Activated T-helper 1 cell treated with anti-CD3 and anti-CD28 coated beads, Interleukin-12 subunit alpha, Interleukin-12 subunit beta, Interleukin-2, Interleukin-4 antibody, amounts not matched to agents 30 ng/mL and 10 ng/mL and 1 ng/mL, durations not matched to agents 14 hours and 24 hours and 36 hours (primary cell): ENCODE measurements at regions not wholly inside any gene's neighbourhood (a gene's known extent, or its start where the extent isn't known, plus 50 kb on each side); places are given as distances from the start of the nearest gene placed in this dataset.
"Not testable (repeated sequence)": the region's sequence is repeated elsewhere in the genome, so short reads cannot be mapped to it uniquely, and the experiment has no call there.

ENCODE experiments used
- DNase-seq: peaks from one replicate; pipeline ENCODE4 v3.0.0; 2021; ENCODE audit warnings: low spot score
- H3K27ac Mint-ChIP-seq: one replicate; pipeline ENCODE4 v1.8.0; 2021; ENCODE audit warnings: mild to moderate bottlenecking, mixed read lengths
- H3K27me3 Mint-ChIP-seq: one replicate; pipeline ENCODE4 v1.8.0; 2022; ENCODE audit warnings: mild to moderate bottlenecking, moderate library complexity, mixed read lengths; ENCODE audit not compliant: insufficient read depth
- H3K36me3 Mint-ChIP-seq: one replicate; pipeline ENCODE4 v1.8.0; 2021; ENCODE audit warnings: low read depth, mixed read lengths
- H3K4me1 Mint-ChIP-seq: one replicate; pipeline ENCODE4 v1.8.0; 2021; ENCODE audit warnings: low read depth, mixed read lengths
- H3K4me3 Mint-ChIP-seq: one replicate; pipeline ENCODE4 v1.8.0; 2021; ENCODE audit warnings: mild to moderate bottlenecking, moderate library complexity, mixed read lengths
- H3K9me3 Mint-ChIP-seq: one replicate; pipeline ENCODE4 v1.8.0; 2021; ENCODE audit warnings: mixed read lengths
- intact Hi-C: fragments of 100-400 bp; cut with micrococcal nuclease; formaldehyde crosslinking; loops from one replicate; pipeline ENCODE4 v1.15.1; 2024

- DNase-seq: no peak
- Mint-ChIP-seq H3K9me3 (peaks cover 33% of the 10 kb centered on the region), H3K36me3 (no peaks in the 10 kb centered on the region), H3K4me1 (no peaks in the 10 kb centered on the region), H3K27ac (no peak overlapping the region), H3K27me3 (no peaks in the 10 kb centered on the region), H3K4me3 (no peak overlapping the region)
- intact Hi-C loops: no loop called here
Measured at GRCh38 chr7:56491636-56492425, 375.6 kb upstream of the NUPR2 start.

DNA sequence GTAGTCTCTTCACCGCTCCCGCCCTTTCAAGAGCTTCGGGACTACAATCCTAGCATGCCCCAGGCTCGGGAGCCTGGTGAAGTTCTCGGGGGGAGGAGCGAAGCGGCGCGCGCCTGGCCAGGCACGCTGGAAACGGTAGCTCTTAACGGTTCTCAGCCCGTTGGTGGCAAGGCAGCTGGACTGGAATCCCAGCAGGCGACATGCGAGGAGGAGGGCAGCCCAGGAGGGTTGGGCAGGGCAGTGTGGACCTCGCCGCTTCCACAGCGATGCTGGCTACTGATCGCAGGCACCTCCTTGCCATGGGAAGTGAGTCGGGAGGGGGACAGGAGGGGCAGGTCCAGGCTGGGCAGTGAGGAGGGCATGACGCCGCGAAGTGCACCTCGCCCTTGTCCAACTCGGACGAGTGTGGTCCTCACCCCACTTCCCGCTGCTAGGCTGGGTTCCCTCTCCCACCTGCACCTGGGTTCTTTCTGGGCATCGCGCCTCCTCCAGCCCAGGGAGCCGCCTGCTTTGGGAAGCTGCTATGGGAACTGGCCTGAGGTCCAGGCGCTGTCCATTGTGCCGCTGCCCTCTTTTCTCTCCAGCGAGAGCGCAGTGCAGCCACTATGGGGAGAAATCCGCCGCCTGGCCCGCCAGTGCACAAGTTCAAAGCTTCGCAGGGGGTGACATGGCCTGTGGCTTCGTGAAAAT, 367.8 kb upstream of the NUPR2 start:
- Mint-ChIP-seq H3K4me3 (no peak overlapping the region), H3K9me3 (peaks cover 60% of the 10 kb centered on the region), H3K4me1 (no peaks in the 10 kb centered on the region), H3K27ac (no peak overlapping the region), H3K36me3 (no peaks in the 10 kb centered on the region), H3K27me3 (no peaks in the 10 kb centered on the region)
- intact Hi-C loops: no loop called here
- DNase-seq: no peak

- no peaks in the 10 kb centered on the region for H3K4me1 Mint-ChIP-seq
- no peak overlapping the region for H3K4me3 Mint-ChIP-seq
- intact Hi-C loops: no loop called here
- peaks cover 60% of the 10 kb centered on the region for H3K9me3 Mint-ChIP-seq
- no peak for DNase-seq
- H3K27me3 Mint-ChIP-seq: no peaks in the 10 kb centered on the region
- H3K36me3 Mint-ChIP-seq: no peaks in the 10 kb centered on the region
- no peak overlapping the region for H3K27ac Mint-ChIP-seq
Measured at GRCh38 chr7:56483153-56483552, 366.9 kb upstream of the NUPR2 start.

GRCh38 chr7:56479748-56480147, 363.5 kb upstream of the NUPR2 start:
- Mint-ChIP-seq H3K9me3 (peaks cover 56% of the 10 kb centered on the region), H3K4me1 (no peaks in the 10 kb centered on the region), H3K36me3 (no peaks in the 10 kb centered on the region), H3K27ac (no peak overlapping the region), H3K27me3 (no peaks in the 10 kb centered on the region), H3K4me3 (no peak overlapping the region)
- intact Hi-C loops: no loop called here
- DNase-seq: no peak

DNA sequence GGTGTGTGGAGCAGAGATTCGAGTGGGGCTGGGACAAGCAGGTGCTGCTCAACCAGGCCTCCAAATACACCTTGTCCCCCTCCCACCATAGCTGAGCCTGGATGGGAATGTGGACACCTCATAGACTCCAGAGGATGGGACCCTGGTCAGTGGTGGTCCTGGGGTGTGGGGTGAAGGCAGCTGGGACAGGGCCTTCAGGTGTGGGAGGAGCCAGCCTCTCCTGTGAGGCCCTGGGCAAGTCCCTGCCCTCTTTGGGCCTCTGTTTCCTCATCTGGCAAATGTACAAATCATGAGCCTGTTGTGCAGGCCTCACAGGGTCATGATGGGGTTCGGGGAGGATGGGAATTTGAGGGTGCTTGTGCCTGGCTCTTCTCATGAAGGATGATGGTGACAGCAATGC, 362.9 kb upstream of the NUPR2 start:
- no peaks in the 10 kb centered on the region for H3K36me3 Mint-ChIP-seq
- peaks cover 55% of the 10 kb centered on the region for H3K9me3 Mint-ChIP-seq
- H3K4me1 Mint-ChIP-seq: no peaks in the 10 kb centered on the region
- H3K27me3 Mint-ChIP-seq: no peaks in the 10 kb centered on the region
- intact Hi-C loops: no loop called here
- H3K27ac Mint-ChIP-seq: no peak overlapping the region
- H3K4me3 Mint-ChIP-seq: no peak overlapping the region
- no peak for DNase-seq

DNA sequence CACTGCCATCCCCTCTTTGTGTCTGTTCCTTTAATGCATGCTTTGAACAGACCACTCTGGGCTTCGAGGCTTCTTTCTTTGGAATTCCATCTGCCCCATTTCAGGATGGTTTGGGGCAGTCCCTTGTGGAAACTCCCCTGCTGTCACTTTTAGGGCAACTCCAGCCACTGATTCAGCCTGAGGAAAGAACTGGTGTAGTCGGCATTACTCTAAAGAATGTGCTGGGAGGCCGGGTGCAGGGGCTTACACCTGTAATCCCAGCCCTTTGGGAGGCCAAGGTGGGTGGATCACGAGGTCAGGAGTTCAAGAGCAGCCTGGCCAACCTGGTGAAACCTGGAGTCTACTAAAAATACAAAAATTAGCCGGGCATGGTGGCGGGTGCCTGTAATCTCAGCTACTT, 358.1 kb upstream of the NUPR2 start:
- Mint-ChIP-seq H3K9me3 (peaks cover 59% of the 10 kb centered on the region), H3K4me3 (no peak overlapping the region), H3K27me3 (no peaks in the 10 kb centered on the region), H3K27ac (no peak overlapping the region), H3K4me1 (no peaks in the 10 kb centered on the region), H3K36me3 (no peaks in the 10 kb centered on the region)
- no peak for DNase-seq
- intact Hi-C loops: no loop called here

- no peak overlapping the region for H3K4me3 Mint-ChIP-seq
- no peaks in the 10 kb centered on the region for H3K27me3 Mint-ChIP-seq
- H3K9me3 Mint-ChIP-seq: peaks cover 50% of the 10 kb centered on the region
- no peak for DNase-seq
- no peaks in the 10 kb centered on the region for H3K4me1 Mint-ChIP-seq
- no peaks in the 10 kb centered on the region for H3K36me3 Mint-ChIP-seq
- no peak overlapping the region for H3K27ac Mint-ChIP-seq
- intact Hi-C loops: no loop called here
Measured at GRCh38 chr7:56471811-56472210, 355.6 kb upstream of the NUPR2 start.

GRCh38 chr7:56466607-56467525, 350.6 kb upstream of the NUPR2 start:
- DNase-seq, H3K36me3 Mint-ChIP-seq, H3K27ac Mint-ChIP-seq, H3K27me3 Mint-ChIP-seq, H3K4me1 Mint-ChIP-seq, H3K4me3 Mint-ChIP-seq: not testable (repeated sequence)
- peaks cover 77% of the 10 kb centered on the region for H3K9me3 Mint-ChIP-seq
- intact Hi-C loops: loop anchor here (10.0 kb wide), 1 partner anchor 252 kb away; no protein-coding TSS in a partner anchor

- no peak for DNase-seq
- no peaks in the 10 kb centered on the region for H3K27me3 Mint-ChIP-seq
- H3K9me3 Mint-ChIP-seq: peaks cover 47% of the 10 kb centered on the region
- no peaks in the 10 kb centered on the region for H3K4me1 Mint-ChIP-seq
- no peaks in the 10 kb centered on the region for H3K36me3 Mint-ChIP-seq
- intact Hi-C loops: no loop called here
- H3K27ac Mint-ChIP-seq: no peak overlapping the region
- H3K4me3 Mint-ChIP-seq: no peak overlapping the region
Measured at GRCh38 chr7:56449762-56450161, 333.5 kb upstream of the NUPR2 start.

DNA sequence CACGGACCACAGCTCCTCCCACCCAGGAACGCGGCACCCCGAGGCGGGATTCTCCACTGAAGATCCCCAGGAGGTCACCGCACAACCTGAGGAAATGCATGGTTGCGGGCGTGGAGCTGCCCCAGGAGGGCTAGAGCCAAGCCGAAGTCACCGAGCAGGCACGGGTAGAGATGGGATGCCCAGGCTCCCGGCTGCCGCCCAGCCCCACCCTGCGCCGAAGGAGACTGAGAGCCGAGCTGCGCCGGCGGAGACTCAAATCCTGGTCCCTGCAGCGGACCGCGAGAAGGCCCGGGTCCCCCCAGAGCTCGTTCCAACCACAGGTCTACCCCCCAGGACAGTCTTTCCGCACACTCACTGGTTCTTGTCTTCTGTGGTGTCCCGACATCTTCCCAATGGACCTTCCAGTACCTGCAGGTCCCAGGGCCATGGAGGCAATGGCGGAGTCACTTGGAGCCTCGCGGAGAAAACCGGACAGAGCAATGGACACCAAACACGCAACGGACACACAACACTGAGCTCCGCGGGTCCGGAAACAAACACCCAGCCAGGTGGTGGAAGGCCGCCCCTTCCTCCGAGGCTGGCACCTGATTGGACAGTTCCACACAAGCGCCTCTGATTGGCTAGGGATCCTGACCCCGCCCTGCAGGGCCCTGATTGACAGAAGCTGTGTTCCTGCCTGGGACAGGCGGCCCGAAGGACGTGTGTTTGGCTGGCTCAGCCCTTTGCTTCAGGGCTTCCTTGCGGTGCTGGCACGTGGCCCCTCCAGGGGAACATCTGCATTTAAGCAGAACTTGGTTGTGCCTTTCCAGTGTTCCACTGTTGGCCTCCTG, 331.9 kb upstream of the NUPR2 start:
- intact Hi-C loops: no loop called here
- H3K36me3 Mint-ChIP-seq: no peaks in the 10 kb centered on the region
- H3K4me1 Mint-ChIP-seq: no peaks in the 10 kb centered on the region
- DNase-seq: no peak
- no peaks in the 10 kb centered on the region for H3K27me3 Mint-ChIP-seq
- H3K4me3 Mint-ChIP-seq: no peak overlapping the region
- H3K27ac Mint-ChIP-seq: no peak overlapping the region
- peaks cover 51% of the 10 kb centered on the region for H3K9me3 Mint-ChIP-seq

GRCh38 chr7:56420528-56420927, 304.3 kb upstream of the NUPR2 start:
- DNase-seq, intact Hi-C loops, H3K36me3 Mint-ChIP-seq, H3K4me1 Mint-ChIP-seq, H3K4me3 Mint-ChIP-seq, H3K27ac Mint-ChIP-seq, H3K27me3 Mint-ChIP-seq: not testable (repeated sequence)
- H3K9me3 Mint-ChIP-seq: peaks cover 38% of the 10 kb centered on the region

GRCh38 chr7:56375173-56375572, 259.0 kb upstream of the NUPR2 start:
- Mint-ChIP-seq H3K4me3 (no peak overlapping the region), H3K9me3 (peaks cover 5% of the 10 kb centered on the region), H3K36me3 (no peaks in the 10 kb centered on the region), H3K27ac (no peak overlapping the region), H3K27me3 (no peaks in the 10 kb centered on the region), H3K4me1 (no peaks in the 10 kb centered on the region)
- intact Hi-C loops: no loop called here
- DNase-seq: no peak
